Natural killer cell (primary cell): ENCODE measurements at regions not wholly inside any gene's neighbourhood (a gene's known extent, or its start where the extent isn't known, plus 50 kb on each side); places are given as distances from the start of the nearest gene placed in this dataset.
"Not testable (repeated sequence)": the region's sequence is repeated elsewhere in the genome, so short reads cannot be mapped to it uniquely, and the experiment has no call there.

Source experiments
- ATAC-seq, 3 donors: fragments of 150-1000 bp in 2 of 3; fragments of 200-7000 bp in 1 of 3; cut with Tn5 transposase; 1 replicate in 1 of 3; 2 replicates in 2 of 3; pipeline ENCODE4 v1.10.0; 2021; ENCODE audit warnings: mild to moderate bottlenecking in 2 of 3, moderate library complexity in 2 of 3
- DNase-seq, 2 donors: peaks; one replicate each; pipeline versions ENCODE4 v3.0.0 to v3.0.0-alpha.2; 2013 to 2021; ENCODE audit warnings: mixed read lengths in 1 of 2
- H3K27ac ChIP-seq: one replicate; pipeline ENCODE4 v1.5.1; 2013; ENCODE audit warnings: mild to moderate bottlenecking, low read length
- H3K27me3 ChIP-seq: one replicate; pipeline ENCODE4 v1.6.1; 2013; ENCODE audit warnings: low read length; ENCODE audit not compliant: control insufficient read depth, insufficient read depth
- H3K36me3 ChIP-seq: one replicate; pipeline ENCODE4 v1.6.1; 2013; ENCODE audit warnings: low read length; ENCODE audit not compliant: control insufficient read depth, insufficient read depth
- H3K4me1 ChIP-seq: one replicate; pipeline ENCODE4 v1.6.1; 2013; ENCODE audit warnings: low read length; ENCODE audit not compliant: control insufficient read depth, insufficient read depth
- H3K4me3 ChIP-seq: one replicate; pipeline ENCODE4 v1.5.1; 2013; ENCODE audit warnings: low read length
- H3K9me3 ChIP-seq: one replicate; pipeline ENCODE4 v1.6.1; 2013; ENCODE audit warnings: low read length; ENCODE audit not compliant: control insufficient read depth, insufficient read depth
- H3K27ac Mint-ChIP-seq, 2 donors: one replicate each; pipeline ENCODE4 v1.8.0; 2022; ENCODE audit warnings: mild to moderate bottlenecking in 2 of 2, mixed read lengths in 2 of 2, moderate library complexity in 1 of 2
- H3K27me3 Mint-ChIP-seq, 2 donors: one replicate each; pipeline ENCODE4 v1.8.0; 2022; ENCODE audit warnings: low read depth in 2 of 2, mixed read lengths in 2 of 2
- H3K36me3 Mint-ChIP-seq: one replicate; pipeline ENCODE4 v1.8.0; 2022; ENCODE audit warnings: mixed read lengths
- H3K4me1 Mint-ChIP-seq, 2 donors: one replicate each; pipeline ENCODE4 v1.8.0; 2022; ENCODE audit warnings: mixed read lengths in 2 of 2
- H3K4me3 Mint-ChIP-seq: one replicate; pipeline ENCODE4 v1.8.0; 2022; ENCODE audit warnings: mild to moderate bottlenecking, moderate library complexity, mixed read lengths
- H3K9me3 Mint-ChIP-seq, 2 donors: one replicate each; pipeline ENCODE4 v1.8.0; 2022; ENCODE audit warnings: mixed read lengths in 2 of 2
- CTCF ChIP-seq: fragments of 200-600 bp; IDR thresholded peaks from one replicate; pipeline ENCODE4 v1.8.0; 2022; ENCODE audit warnings: antibody characterized with exemption
- WGBS: methylation state at CpG from one replicate; pipeline ENCODE4 v1.1.7; 2013; ENCODE audit warnings: missing lambda C conversion rate; ENCODE audit not compliant: insufficient coverage; 5-methylcytosine and 5-hydroxymethylcytosine counted together
- intact Hi-C: fragments of 100-400 bp; cut with micrococcal nuclease; formaldehyde crosslinking; loops from one replicate; pipeline ENCODE4 v1.14.2; 2022

- ATAC-seq (no peak), DNase-seq (no peak)
- 86% methylated on average over 3 of the region's 3 CpGs for WGBS
- Histone ChIP-seq H3K4me1 (no peaks in the 10 kb centered on the region), H3K9me3 (no peaks in the 10 kb centered on the region), H3K4me3 (no peak overlapping the region), H3K36me3 (no peaks in the 10 kb centered on the region), H3K27ac (no peak overlapping the region), H3K27me3 (no peaks in the 10 kb centered on the region)
- Mint-ChIP-seq H3K36me3 (no peaks in the 10 kb centered on the region), H3K27ac (no peak overlapping the region), H3K4me1 (no peaks in the 10 kb centered on the region), H3K9me3 (no peaks in the 10 kb centered on the region), H3K27me3 (peaks cover 0 to 6% of the 10 kb centered on the region in 2 donors), H3K4me3 (no peak overlapping the region)
- intact Hi-C loops: no loop called here
- TF ChIP-seq CTCF: no peak
Observed at GRCh38 chr21:31592516-31592915, 67.0 kb upstream of the SOD1 start.

- DNase-seq (no peak), ATAC-seq (no peak)
- Histone ChIP-seq H3K36me3 (no peaks in the 10 kb centered on the region), H3K27me3 (no peaks in the 10 kb centered on the region), H3K27ac (no peak overlapping the region), H3K9me3 (no peaks in the 10 kb centered on the region), H3K4me1 (no peaks in the 10 kb centered on the region), H3K4me3 (no peak overlapping the region)
- TF ChIP-seq CTCF: no peak
- H3K4me1 Mint-ChIP-seq: no peaks in the 10 kb centered on the region
- H3K36me3 Mint-ChIP-seq: no peaks in the 10 kb centered on the region
- peaks cover 8 to 11% of the 10 kb centered on the region in 2 donors for H3K27me3 Mint-ChIP-seq
- intact Hi-C loops: no loop called here
- H3K4me3 Mint-ChIP-seq: no peak overlapping the region
- WGBS: 81% methylated on average over 1 of the region's 3 CpGs
- H3K27ac Mint-ChIP-seq: no peak overlapping the region
- no peaks in the 10 kb centered on the region for H3K9me3 Mint-ChIP-seq
Observed at GRCh38 chr21:31589820-31590219, 69.7 kb upstream of the SOD1 start.

DNA sequence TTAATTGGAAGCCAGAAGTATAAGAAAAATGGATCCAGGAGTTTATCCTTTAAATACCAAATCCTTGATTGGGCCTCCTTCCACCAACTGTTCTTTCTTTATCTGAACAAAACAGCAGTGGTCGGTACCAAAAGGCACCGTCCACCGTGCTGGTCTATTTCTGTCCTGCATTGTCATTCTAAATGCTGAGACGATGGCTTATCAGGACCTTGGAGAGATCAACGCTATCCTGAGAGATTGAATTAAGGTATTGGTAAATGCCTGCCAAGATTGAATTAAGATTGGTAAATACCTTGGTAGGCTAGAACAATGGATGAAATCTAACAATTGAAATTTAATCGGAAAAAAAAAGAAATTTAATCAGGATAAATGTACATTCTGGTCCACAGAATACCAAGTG is 73.4 kb upstream of the SOD1 start:
- no peak overlapping the region for H3K4me3 Mint-ChIP-seq
- Histone ChIP-seq H3K27me3 (no peaks in the 10 kb centered on the region), H3K4me1 (no peaks in the 10 kb centered on the region), H3K4me3 (no peak overlapping the region), H3K36me3 (no peaks in the 10 kb centered on the region), H3K27ac (no peak overlapping the region), H3K9me3 (no peaks in the 10 kb centered on the region)
- intact Hi-C loops: no loop called here
- 92% methylated on average over 5 of the region's 6 CpGs for WGBS
- H3K27ac Mint-ChIP-seq: no peak overlapping the region
- H3K9me3 Mint-ChIP-seq: no peaks in the 10 kb centered on the region
- no peaks in the 10 kb centered on the region for H3K36me3 Mint-ChIP-seq
- TF ChIP-seq CTCF: no peak
- no peaks in the 10 kb centered on the region for H3K4me1 Mint-ChIP-seq
- no peak for DNase-seq
- H3K27me3 Mint-ChIP-seq: peaks cover 8 to 11% of the 10 kb centered on the region in 2 donors
- ATAC-seq: no peak

DNA sequence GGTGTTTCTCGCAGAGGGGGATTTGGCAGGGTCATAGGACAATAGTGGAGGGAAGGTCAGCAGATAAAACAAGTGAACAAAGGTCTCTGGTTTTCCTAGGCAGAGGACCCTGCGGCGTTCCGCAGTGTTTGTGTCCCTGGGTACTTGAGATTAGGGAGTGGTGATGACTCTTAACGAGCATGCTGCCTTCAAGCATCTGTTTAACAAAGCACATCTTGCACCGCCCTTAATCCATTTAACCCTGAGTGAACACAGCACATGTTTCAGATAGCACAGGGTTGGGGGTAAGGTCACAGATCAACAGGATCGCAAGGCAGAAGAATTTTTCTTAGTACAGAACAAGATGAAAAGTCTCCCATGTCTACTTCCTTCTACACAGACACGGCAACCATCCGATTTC is 75.6 kb upstream of the SOD1 start:
- 88% methylated on average over 4 of the region's 9 CpGs for WGBS
- DNase-seq, H3K27ac Mint-ChIP-seq, ATAC-seq, H3K9me3 Mint-ChIP-seq, H3K4me1 ChIP-seq, H3K27me3 ChIP-seq, H3K27me3 Mint-ChIP-seq, H3K4me3 Mint-ChIP-seq, H3K27ac ChIP-seq, intact Hi-C loops, H3K4me1 Mint-ChIP-seq, H3K36me3 Mint-ChIP-seq, H3K4me3 ChIP-seq, H3K36me3 ChIP-seq, H3K9me3 ChIP-seq: not testable (repeated sequence)
